HG03196 (cell line): ENCODE measurements at regions not wholly inside any gene's neighbourhood (a gene's known extent, or its start where the extent isn't known, plus 50 kb on each side); places are given as distances from the start of the nearest gene placed in this dataset.

Experiments
- ATAC-seq: cut with Tn5 transposase; IDR thresholded peaks from one replicate; pipeline ENCODE4 v1.9.1; 2021; ENCODE audit not compliant: unreplicated experiment

DNA sequence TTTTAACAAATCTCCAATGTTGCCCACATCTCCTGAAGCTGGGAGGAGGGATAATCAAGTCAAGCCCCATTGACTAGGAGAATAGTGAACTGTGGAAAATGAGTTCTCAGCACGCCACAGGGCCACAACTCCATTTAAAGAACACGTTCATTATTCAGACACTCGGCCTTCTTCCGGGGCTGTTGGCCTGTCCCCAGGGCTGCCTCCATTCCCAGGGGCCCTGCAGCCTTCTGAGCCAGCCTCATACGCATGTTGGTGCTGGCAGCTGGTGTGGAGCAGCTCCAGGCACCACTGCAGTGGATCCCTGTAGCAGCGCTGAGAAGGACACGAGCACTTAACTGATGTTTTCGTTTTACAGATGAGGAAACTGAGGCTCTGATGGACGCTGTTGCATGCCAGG is 87.5 kb upstream of the RCN1 start:
- no peak for ATAC-seq

DNA sequence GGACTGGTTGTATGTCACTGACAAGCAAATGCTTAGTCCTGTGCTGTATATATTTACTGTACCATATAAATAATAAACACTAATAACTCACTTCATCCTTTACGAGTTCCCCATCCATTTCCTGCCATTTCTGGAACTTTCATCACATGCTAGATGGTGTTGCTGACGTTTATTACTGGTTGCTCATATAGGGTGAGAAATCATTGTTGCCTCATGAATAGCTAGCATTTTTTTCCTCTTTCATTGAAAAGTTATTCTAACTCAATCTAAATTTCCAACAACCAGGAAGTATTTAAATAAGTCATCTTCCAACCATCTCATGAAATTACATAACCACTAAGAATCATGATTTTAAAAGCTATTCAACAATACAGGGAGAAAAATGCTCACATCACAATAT is 88.6 kb upstream of the RCN1 start:
- no peak for ATAC-seq

DNA sequence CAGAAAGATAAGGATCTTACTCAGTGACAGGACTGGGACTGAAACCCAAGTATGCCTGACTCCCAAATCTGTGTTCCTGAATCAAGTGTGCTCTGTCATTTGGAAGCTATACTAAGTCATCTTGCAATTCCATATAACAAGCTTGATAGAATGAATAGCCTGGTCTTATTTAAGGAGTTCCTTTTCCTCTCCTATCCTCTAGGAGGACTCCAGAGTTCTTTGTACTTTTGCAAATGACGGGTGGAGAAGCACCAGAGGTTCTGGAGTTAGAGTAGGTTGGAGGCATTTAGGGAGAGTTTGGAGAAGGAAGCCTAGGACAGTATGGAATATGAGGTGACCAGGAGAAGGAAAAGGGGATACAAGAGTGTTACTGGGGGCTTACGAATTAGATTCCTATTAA is 92.9 kb upstream of the RCN1 start:
- ATAC-seq: no peak

DNA sequence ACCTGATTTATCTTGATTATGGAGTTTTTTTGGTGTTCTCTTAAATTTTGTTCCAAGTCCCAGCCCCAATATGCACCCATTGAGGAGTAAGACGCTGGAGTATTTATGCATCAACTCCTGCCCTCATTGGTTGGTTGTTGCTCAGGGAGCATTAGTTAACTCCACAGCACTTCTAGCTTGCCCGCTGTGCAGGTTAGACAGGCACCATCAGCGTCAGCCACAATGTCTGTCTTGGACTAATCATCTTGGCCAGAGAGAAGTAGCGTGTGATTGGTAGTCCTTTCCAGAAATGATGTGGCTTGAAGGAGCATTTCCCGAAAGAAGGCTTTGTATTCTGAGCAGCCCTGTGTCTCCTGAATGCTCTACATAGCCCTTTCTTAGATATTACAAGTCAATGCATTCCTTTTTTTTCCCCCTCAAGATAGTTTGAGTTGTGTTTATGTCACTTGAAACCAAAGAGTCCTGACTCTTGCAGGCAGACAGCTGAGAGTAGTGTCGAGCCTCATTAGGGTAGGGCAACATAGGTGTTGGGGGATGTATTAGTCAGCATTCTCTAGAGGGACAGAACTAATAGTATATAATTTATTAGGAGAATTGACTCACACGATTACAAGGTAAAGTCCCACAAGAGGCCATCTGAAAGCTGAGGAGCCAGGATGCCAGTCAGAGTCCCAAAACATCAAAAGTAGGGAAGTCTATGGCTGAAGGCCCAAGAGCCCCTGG is 94.6 kb upstream of the RCN1 start:
- no peak for ATAC-seq

DNA sequence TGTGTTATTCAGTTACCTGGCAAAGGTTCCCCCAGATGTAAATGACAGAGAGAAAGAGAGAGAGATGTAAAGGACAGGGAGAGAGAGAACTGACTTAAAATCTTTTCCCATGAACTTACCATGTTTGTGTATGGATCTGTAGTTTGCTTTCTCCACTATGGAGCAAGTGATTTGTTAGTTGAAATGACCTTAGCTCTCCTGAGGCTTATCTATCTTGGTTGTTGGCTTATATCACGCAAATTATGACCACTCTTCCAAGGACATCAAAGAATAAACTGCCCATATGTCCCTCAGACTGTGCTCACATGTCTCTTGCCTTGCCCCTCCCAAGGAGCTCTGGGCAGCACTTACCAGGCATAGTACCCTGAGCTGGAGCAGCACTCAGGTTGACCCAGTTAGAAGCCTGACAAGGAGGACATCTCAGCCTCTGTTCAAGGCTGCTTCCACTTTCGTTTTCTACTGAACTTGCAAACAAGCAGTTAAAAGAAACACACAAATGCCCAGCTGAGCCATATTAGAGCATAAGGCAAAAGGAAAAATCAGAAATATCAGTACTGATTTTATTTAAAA is 95.3 kb upstream of the RCN1 start:
- ATAC-seq: peak; percentile 70

DNA sequence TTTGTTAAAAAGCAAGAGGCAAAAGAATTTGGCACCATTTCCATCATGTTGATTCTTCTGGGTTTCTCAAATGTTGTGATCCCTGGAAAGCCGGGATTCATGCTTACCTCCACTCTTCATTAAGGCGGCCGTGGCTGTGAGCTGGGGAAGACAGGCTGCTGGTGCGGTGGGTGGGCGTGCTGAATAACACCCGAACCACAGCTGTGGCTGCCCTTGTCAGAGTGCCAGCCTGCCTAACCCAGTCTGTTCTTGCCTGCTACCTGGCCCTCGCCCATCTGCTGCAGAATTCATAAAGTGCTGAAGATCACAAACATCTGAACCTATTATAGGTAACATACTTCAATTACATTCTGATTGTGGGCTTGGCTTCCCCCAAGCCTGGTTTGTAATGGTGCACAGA is 95.8 kb upstream of the RCN1 start:
- peak; percentile 4 for ATAC-seq

DNA sequence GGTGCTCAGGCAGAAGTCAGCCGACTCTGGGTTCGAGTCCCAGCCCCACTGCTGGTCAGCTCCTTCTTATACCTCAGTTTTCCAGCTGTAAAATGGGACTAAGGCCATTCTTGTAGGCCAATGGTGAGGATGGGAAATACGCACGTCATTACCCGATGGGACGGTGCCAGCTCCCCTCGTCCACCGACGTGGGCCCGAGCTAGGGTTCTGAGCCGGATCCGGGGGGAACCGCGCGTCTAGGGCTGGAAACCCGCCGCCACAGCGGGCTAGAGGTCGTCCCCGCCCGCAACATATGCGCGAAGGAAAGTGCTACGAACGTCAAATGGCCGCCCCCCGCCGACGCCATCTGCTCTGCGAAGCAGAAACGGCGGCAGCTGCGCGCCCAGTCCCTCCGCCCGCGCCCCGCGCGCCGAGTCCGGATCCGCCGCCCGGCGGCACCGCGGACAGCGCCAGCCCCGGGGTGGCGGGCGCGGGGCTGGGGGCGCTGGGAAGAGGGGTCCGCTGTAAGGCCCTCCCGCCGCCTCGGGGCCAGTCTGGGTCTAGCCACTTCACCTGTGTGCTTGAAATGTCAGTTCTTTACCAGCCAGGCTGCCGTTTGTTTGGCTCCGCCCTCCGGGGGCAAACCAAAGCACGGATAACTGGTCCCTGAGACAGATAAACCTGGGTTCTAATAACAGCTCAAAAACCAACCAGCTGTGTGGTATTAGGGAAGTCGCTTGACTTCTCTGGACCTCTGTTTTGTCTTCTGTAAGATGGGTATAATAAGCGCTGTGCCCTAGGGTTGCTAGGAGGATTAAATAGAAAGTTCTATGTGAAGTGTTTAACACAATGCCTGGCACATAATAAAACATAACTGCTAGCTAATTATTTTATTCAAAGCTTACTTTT is 103.5 kb upstream of the RCN1 start:
- ATAC-seq: no peak

DNA sequence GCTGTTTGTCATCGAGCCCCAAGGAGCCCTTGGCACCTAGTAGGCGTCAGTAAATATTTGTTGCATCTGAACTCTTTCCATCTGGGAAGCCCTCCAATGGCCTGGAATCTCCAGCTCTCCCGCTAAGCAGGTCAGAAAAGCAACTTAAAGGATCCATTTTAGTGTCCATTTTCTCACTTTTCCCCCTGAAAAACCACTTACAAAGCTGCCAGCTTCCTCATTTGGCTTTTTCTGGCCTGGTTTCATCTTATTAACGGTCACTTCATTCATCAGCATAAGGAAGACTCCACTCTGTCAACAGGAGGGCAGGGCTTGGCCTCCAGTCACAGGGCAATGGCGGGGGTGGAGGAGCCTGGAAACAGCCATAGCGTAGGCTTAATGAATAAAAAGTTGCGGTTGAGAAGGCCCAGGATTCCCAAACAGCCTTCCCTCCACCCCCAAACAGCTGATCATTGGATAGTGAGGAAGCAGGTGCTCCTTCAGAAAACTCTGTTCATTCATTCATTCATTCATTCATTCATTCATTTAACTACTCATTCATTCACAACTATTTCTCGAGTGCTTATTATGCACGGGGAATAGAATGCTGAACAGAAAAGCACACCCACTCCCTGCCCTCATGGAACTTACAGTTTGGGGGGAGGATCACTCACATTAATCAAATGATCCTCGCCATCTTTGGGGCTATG is 104.5 kb upstream of the RCN1 start:
- ATAC-seq: no peak

DNA sequence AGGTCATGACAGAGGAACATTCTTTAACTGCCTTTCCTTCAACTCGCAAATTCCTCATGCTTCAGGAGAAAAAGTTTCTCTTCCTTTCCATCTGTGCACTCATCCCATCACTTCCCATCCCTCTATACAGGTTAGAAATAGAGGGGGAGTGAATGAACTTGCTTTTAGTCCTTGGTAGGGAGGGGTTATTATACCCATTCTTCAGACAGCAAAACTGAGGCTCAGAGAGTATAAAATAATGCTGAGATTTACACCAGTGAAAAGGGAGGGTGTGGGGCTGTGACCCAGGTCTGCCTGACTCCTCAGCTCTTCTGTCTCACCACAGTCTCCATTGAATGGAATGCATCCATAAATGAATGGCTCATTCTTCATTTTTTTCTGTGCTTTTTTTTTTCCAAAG is 109.4 kb upstream of the RCN1 start:
- no peak for ATAC-seq

DNA sequence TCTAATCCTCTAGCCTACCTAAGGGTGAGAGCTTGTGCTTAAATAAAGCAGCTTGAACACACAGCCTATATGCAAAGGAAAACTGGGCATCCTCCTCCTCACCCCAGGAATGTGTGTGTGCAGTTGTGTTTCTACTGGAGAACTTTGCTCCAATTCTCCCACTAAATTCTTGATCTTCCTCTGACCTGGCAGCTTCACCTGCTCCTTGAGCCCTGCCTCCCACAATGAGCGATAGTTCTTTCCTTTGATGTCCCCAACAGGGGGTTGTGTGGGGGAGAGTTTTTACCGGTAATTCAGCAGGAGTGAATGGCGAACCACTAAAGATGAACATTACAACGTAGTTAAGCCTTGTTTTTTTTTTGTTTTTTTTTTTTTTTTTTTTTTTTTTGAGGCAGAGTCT is 113.5 kb upstream of the RCN1 start:
- ATAC-seq: no peak

DNA sequence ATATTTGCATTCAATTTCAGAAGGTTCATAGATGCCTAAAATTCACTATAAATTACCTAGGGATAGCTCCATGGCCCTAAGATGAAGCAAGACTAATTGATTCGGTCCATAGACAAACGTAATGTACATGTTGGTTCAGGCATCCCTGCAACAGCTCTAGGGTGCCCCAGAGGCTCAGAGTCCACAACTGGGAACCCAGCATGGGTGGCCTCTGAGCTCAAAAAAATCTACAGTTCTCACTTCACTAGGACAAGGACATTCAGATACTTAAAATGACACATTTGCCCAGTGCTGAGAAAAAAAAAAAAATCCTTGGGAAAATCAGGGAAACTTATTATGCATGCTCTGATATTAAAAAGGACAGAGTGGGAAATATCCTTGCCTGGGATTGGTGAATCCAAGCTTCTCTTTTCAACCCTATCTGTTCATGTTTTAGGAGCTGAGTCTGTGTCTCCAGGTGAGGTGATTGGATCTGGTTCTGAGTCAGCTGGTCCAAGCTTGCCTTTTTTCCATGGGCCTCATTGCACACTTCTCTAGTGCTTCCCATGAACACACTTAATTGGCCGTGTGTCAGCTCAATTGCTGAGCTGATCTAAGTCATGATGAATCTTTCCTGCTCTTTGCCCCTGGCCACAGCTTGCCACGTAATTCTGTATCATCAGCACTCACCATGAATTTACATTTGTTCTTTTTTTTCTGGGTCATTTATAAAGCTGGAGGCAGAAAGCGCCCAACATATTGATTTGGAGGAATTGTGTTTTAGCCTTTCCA is 116.3 kb upstream of the RCN1 start:
- ATAC-seq: no peak

DNA sequence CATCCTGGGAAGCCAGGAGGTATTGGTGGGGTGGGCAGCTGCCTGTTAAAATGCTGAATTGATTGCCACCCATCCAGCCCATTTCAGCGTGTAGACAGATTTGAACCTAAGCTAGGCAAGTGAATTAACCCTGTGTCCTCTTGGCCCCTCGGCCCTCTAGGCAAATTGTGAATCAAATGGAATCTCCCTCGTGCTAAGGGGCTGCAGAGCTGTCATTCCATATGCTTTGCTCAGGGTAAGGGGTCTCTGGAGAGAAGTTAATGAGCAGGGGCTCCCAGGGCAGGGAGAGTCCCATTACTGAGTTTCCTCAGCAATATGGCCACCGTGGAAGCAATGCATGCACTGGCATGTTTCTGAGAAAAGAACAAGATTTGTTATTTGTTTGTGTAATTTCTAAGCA is 117.7 kb upstream of the RCN1 start:
- no peak for ATAC-seq

DNA sequence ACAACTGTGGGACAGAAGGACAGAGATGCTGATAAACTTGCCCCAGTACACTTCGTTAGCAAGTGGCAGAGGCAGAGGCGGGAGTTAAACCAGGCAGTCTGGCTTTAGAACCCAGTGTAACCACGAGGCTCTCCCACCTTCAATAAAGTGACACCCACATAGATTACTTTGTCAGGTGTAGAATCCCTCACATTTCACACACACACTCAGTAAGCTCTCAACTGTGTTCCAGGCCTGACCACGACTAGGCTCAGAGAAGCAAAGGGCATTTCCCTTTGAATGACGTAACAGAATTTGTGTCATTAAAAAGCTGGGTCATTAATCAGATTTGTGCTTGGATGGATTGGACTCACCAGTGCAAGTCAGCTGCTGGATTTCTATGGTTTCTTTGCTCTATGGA is 118.3 kb upstream of the RCN1 start:
- no peak for ATAC-seq

DNA sequence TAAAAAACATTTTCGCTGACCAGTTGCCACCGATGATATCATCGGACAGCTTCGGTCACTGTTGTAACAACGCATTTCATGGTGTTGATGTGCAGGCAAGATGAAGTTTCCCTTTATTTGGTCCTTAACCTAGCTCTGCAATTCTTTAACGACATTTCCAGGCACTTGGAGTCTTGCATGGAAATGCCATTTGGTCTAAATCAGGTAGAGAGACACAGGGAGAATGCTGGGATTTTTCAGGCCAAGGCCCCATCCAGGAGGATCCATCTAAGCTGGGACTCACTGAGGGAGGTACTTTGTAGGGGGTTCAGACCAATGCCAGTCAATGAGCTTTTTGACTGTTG is 121.5 kb upstream of the RCN1 start:
- no peak for ATAC-seq

DNA sequence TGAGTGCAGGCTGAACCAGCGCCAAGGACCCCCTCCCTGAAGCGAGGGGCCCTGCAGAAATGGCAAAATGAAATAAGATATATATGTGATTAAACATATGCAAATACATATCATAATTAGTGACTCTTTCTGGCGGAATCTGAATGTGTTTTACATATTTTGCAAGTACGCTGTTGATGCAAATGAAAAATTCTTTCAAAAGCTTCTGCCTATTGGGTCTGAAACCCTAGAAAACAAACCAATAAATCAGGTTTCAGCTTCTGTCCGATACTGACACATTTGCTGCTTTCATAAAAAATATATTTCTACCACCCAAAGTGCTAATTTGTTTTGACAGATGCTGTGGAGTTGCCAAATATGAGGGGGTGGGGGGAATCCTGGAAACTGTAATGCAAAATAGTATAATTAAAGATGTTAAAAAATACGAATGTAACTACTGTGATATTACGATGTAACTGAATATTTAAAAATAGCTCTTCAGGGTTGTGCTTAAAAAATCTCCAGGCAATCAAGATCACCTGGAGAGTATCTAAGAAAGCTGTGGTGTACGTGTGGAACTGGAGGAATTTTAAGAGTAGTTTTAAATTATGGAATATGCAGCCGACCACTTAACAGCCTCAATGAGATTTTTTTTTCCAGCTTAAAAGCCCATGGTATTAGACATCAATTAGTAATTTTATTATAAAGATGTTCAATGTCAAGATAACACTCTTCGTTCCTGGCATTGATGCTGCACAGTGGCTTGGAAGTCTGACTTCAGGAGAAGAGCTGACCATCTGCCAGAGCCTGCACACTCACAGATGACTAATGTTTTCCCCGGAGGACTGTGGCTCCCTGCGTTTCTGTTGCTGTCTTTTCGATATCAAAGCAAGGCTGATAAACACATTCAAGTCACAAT is 122.2 kb upstream of the RCN1 start:
- ATAC-seq: no peak

DNA sequence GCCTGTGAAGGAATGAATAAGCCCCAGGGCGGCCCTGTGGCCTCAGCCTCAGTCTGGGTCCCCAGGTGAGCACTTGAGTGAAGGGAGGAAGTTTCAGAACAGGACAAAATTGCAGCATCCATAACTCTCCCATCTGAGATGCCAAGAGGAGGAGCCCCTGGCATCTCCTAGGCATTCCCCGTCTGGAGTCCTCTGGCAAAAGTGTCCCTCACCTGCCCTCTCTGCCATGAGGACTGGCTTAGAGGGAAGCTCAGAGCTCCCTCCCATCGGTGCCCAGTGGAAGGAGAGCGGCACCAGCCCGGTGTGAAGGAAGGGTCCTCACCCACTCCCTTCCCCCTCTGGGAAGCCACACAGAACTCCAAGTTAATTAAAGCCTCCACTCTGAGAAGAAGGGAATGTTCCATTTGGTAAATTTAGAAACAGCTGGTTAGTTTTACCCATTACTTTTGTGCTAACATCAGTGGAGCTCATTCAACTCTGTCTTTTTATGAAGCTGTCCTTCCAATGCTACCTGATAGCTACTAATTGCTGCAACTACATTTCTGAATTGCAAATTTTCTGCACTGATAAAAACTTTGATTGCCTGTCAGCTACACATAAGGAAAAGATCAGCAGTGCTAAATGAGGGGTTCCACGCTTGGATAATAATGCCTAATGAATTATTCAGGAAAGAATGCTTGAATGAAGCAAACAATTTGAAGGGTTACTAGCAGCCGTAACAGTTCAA is 123.3 kb upstream of the RCN1 start:
- no peak for ATAC-seq

DNA sequence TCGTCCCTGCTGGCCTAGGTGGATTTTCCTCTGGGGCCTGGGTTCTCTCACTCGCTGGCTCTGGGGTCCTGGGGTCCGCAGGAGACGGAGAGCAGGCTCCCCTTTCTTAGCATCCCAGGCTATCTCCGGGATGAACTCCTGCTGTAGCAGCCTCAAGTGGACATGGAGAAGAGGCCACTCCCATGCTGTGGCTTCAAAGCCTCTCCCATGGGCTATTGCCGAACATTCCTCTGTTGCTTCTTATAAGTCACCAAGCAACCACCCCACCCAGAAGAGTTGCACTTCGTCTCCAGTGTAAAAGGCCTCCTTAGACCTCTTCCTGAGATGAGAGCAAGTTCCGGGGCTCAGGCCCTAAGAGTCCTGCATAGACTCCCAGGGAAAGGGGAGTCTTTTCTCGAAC is 124.0 kb upstream of the RCN1 start:
- no peak for ATAC-seq

DNA sequence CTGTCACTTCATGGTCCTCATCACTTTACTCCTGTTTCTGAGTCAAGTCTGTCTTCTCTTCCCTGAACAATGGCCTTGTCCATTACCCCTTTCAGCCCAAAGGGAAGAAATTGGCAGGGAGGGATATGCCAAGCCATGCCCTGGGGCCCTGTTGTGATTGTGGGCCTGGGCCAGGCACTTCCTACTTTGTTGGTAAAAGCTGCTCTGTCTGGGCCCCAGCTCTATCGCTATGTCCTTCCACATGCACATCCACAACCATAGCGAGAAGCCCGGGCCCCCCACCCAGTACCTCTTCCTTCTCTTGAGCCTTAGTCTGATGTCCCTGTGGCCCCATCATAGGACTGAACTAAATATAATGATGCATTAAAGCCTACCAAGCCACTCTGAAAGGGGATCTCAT is 126.7 kb upstream of the RCN1 start:
- ATAC-seq: no peak

DNA sequence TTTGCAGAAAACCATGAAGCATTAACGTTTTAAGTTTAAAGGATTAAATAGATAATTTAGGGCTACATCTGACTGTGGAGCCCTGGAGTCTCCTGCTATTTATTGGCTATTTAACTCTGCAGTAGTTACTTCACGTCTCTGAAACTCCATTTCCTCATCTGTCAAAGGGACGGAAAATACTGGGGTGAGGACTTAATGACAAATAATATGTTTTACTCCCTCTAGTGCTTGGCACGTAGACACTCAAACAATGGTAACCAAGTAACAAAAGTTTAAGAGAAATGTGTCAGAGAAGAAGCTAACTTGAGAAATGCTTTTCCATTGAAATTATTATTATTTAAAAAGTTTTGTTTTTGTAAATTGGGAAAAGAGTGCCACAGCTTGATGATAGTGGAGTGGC is 130.7 kb upstream of the RCN1 start:
- no peak for ATAC-seq
